B cell (primary cell): ENCODE measurements at regions not wholly inside any gene's neighbourhood (a gene's known extent, or its start where the extent isn't known, plus 50 kb on each side); places are given as distances from the start of the nearest gene placed in this dataset.

Experiments
- ATAC-seq: fragments of 200-7000 bp; cut with Tn5 transposase; one replicate; pipeline ENCODE4 v1.10.0; 2021; ENCODE audit warnings: low read depth, mild to moderate bottlenecking, moderate number of reproducible peaks, moderate library complexity
- CTCF ChIA-PET: fragments of 350-600 bp; sonication (Branson Sonifier 250); formaldehyde crosslinking; loops from one replicate; lab custom pipeline; 2021; ENCODE audit warnings: antibody characterized with exemption, inconsistent platforms; lab: Charles Lee
- POLR2A ChIA-PET: fragments of 350-600 bp; sonication (Branson Sonifier 250); formaldehyde crosslinking; loops from one replicate; lab custom pipeline; 2021; ENCODE audit warnings: antibody characterized with exemption; lab: Charles Lee
- DNase-seq: peaks from one replicate; pipeline ENCODE4 v3.0.0; 2013
- H2AFZ ChIP-seq: 2 replicates; pipeline ENCODE4 v1.6.1; 2012; ENCODE audit warnings: mild to moderate bottlenecking, low read depth, low read length; ENCODE audit not compliant: insufficient read depth, poor library complexity, severe bottlenecking
- H3K27ac ChIP-seq, 2 donors: 1 replicate in 1 of 2; 2 replicates in 1 of 2; pipeline ENCODE4 v1.5.1; 2012 to 2013; ENCODE audit warnings: low read length in 2 of 2, mild to moderate bottlenecking in 2 of 2, moderate library complexity in 1 of 2
- H3K27me3 ChIP-seq, 4 experiments: fragments of 200-600 bp in 1 of 4; sonication (generic) in 1 of 4; replicated peaks in 1 of 4; 1 replicate in 2 of 4; 2 replicates in 2 of 4; pipeline versions ENCODE4 v1.6.1 to v1.7.0; 2013 to 2016; ENCODE audit warnings: low read length in 3 of 4, mild to moderate bottlenecking in 2 of 4, mixed read lengths in 1 of 4, moderate library complexity in 1 of 4; ENCODE audit not compliant: insufficient read depth in 4 of 4, control insufficient read depth in 3 of 4; ENCODE audit errors: control extremely low read depth in 1 of 4
- H3K36me3 ChIP-seq, 2 experiments: replicated peaks in 1 of 2; 1 replicate in 1 of 2; 2 replicates in 1 of 2; pipeline versions ENCODE4 v1.6.1 to v1.7.1; 2013; ENCODE audit warnings: low read length in 1 of 2; ENCODE audit not compliant: insufficient read depth in 2 of 2, control insufficient read depth in 1 of 2; ENCODE audit errors: control extremely low read depth in 1 of 2, extremely low read depth in 1 of 2
- H3K4me1 ChIP-seq, 2 donors: fragments of 200-600 bp in 1 of 2; sonication (generic) in 1 of 2; 1 replicate in 1 of 2; 2 replicates in 1 of 2; pipeline versions ENCODE4 v1.5.1 to v1.6.1; 2013 to 2017; ENCODE audit warnings: low read length in 2 of 2; ENCODE audit not compliant: control insufficient read depth in 2 of 2, insufficient read depth in 2 of 2
- H3K4me2 ChIP-seq: replicated peaks from 2 replicates; pipeline ENCODE3; 2012; ENCODE audit warnings: mild to moderate bottlenecking, low read depth, low read length; ENCODE audit not compliant: poor library complexity, severe bottlenecking
- H3K4me3 ChIP-seq, 5 experiments: fragments of 200-600 bp in 1 of 5; sonication (generic) in 1 of 5; 1 replicate in 3 of 5; 2 replicates in 2 of 5; pipeline versions ENCODE4 v1.5.1 to v1.7.0; 2011 to 2016; ENCODE audit warnings: low read length in 4 of 5, mild to moderate bottlenecking in 4 of 5, low read depth in 2 of 5, control low read depth in 1 of 5, moderate library complexity in 1 of 5; ENCODE audit not compliant: insufficient read depth in 1 of 5; ENCODE audit errors: control extremely low read depth in 1 of 5, extremely low read depth in 1 of 5
- H3K79me2 ChIP-seq: fragments of 200-600 bp; sonication (generic); one replicate; pipeline ENCODE4 v1.6.0; 2016; ENCODE audit warnings: low read length; ENCODE audit not compliant: control insufficient read depth, insufficient read depth
- H3K9ac ChIP-seq: fragments of 200-600 bp; sonication (generic); 2 replicates; pipeline ENCODE4 v1.6.1; 2017; ENCODE audit warnings: mild to moderate bottlenecking, low read length, moderate library complexity
- H3K9me3 ChIP-seq, 3 donors: one replicate each; pipeline versions ENCODE4 v1.6.1 to v1.7.1; 2013; ENCODE audit warnings: low read length in 2 of 3; ENCODE audit not compliant: control insufficient read depth in 2 of 3, insufficient read depth in 1 of 3; ENCODE audit errors: control extremely low read depth in 1 of 3
- H4K20me1 ChIP-seq: 2 replicates; pipeline ENCODE4 v1.6.0; 2012; ENCODE audit warnings: mild to moderate bottlenecking, low read length; ENCODE audit not compliant: insufficient read depth, control insufficient read depth, poor library complexity, severe bottlenecking
- H3K27ac Mint-ChIP-seq: one replicate; pipeline ENCODE4 v1.8.0; 2021; ENCODE audit warnings: mixed read lengths
- H3K27me3 Mint-ChIP-seq: one replicate; pipeline ENCODE4 v1.8.0; 2021; ENCODE audit warnings: mixed read lengths
- H3K4me1 Mint-ChIP-seq: one replicate; pipeline ENCODE4 v1.8.0; 2021; ENCODE audit warnings: mixed read lengths
- H3K4me3 Mint-ChIP-seq: one replicate; pipeline ENCODE4 v1.8.0; 2021; ENCODE audit warnings: mixed read lengths
- H3K9me3 Mint-ChIP-seq: one replicate; pipeline ENCODE4 v1.8.0; 2022; ENCODE audit warnings: mixed read lengths; ENCODE audit not compliant: insufficient read depth
- CTCF ChIP-seq: fragments of 200-600 bp; IDR thresholded peaks from one replicate; pipeline ENCODE4 v1.8.0; 2022; ENCODE audit warnings: antibody characterized with exemption, mild to moderate bottlenecking
- EZH2 ChIP-seq: IDR thresholded peaks from 2 replicates; pipeline ENCODE4 v1.6.1; 2012; ENCODE audit warnings: borderline replicate concordance, low read depth, mild to moderate bottlenecking, moderate library complexity, low read length; ENCODE audit not compliant: insufficient read depth, poor library complexity, severe bottlenecking
- WGBS: methylation state at CpG from one replicate; pipeline ENCODE4 v1.1.5; 2013; ENCODE audit warnings: missing lambda C conversion rate; ENCODE audit not compliant: insufficient coverage; 5-methylcytosine and 5-hydroxymethylcytosine counted together
- intact Hi-C: fragments of 100-400 bp; cut with micrococcal nuclease; formaldehyde crosslinking; loops from one replicate; pipeline ENCODE4 v1.10.0; 2022

GRCh38 chr2:7924023-7924762 is 757.7 kb upstream of the ID2 start:
- POLR2A ChIA-PET = no interaction called here
- intact Hi-C loops = no loop called here
- no peak overlapping the region for H3K27ac Mint-ChIP-seq

More at GRCh38 chr2:7924023-7924762, 757.7 kb upstream of the ID2 start:
- Histone ChIP-seq H3K4me1 (no peaks in the 10 kb centered on the region), H3K27ac (no peak overlapping the region), H4K20me1 (no peaks in the 10 kb centered on the region), H3K79me2 (no peaks in the 10 kb centered on the region), H3K9me3 (peaks cover 0 to 4% (median 0%) of the 10 kb centered on the region in 3 donors), H3K27me3 (no peaks in the 10 kb centered on the region), H3K4me2 (no peak overlapping the region), H2AFZ (no peak overlapping the region), H3K36me3 (no peaks in the 10 kb centered on the region), H3K9ac (no peak overlapping the region), H3K4me3 (no peak overlapping the region)
- TF ChIP-seq CTCF = no peak
- TF ChIP-seq EZH2 = no peak
- WGBS = 67% methylated on average over 5 of the region's 7 CpGs
- no peak overlapping the region for H3K4me3 Mint-ChIP-seq
- no peaks in the 10 kb centered on the region for H3K4me1 Mint-ChIP-seq
- H3K9me3 Mint-ChIP-seq = peaks cover 2% of the 10 kb centered on the region
- ATAC-seq = no peak
- DNase-seq = no peak
- CTCF ChIA-PET = no interaction called here
- H3K27me3 Mint-ChIP-seq = peaks cover 5% of the 10 kb centered on the region
